ENCODE measurements at regions not wholly inside any gene's neighbourhood (a gene's known extent, or its start where the extent isn't known, plus 50 kb on each side); places are given as distances from the start of the nearest gene placed in this dataset.
"Not testable (repeated sequence)": the region's sequence is repeated elsewhere in the genome, so short reads cannot be mapped to it uniquely, and the experiment has no call there.

DNA sequence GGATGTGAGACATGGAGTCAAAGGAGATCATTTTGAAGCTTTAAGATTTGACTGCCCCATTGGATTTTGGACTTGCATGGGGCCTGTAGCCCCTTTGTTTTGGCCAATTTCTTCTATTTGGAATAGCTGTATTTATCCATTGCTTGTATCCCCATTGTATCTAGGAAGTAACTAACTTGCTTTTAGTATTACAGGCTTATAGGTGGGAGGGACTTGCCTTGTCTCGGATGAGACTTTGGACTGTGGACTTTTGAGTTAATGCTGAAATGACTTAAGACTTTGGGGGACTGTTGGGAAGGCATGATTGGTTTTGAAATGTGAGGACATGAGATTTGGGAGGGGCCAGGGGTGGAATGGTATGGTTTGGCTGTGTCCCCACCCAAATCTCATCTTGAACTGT is 105.2 kb downstream of the FOXD2 start:
- H3K27me3 ChIP-seq (ENCODE audit: control insufficient read depth, insufficient read depth, low read length); H3K4me2 ChIP-seq (ENCODE audit: low read length); H3K9me3 ChIP-seq (replicated peaks; ENCODE audit: low read length); H3K9ac ChIP-seq (ENCODE audit: low read depth, low read length); H3K36me3 ChIP-seq (ENCODE audit: insufficient read depth, low read length); H3K4me1 ChIP-seq (ENCODE audit: control insufficient read depth, insufficient read depth, low read length); H3K4me3 ChIP-seq (ENCODE audit: low read length): not testable (repeated sequence)

GRCh38 chr1:47545912-47546483 is 108.2 kb downstream of the FOXD2 start:
- no peaks in the 10 kb centered on the region for H3K4me1 ChIP-seq (ENCODE audit: control insufficient read depth, insufficient read depth, low read length)

DNA sequence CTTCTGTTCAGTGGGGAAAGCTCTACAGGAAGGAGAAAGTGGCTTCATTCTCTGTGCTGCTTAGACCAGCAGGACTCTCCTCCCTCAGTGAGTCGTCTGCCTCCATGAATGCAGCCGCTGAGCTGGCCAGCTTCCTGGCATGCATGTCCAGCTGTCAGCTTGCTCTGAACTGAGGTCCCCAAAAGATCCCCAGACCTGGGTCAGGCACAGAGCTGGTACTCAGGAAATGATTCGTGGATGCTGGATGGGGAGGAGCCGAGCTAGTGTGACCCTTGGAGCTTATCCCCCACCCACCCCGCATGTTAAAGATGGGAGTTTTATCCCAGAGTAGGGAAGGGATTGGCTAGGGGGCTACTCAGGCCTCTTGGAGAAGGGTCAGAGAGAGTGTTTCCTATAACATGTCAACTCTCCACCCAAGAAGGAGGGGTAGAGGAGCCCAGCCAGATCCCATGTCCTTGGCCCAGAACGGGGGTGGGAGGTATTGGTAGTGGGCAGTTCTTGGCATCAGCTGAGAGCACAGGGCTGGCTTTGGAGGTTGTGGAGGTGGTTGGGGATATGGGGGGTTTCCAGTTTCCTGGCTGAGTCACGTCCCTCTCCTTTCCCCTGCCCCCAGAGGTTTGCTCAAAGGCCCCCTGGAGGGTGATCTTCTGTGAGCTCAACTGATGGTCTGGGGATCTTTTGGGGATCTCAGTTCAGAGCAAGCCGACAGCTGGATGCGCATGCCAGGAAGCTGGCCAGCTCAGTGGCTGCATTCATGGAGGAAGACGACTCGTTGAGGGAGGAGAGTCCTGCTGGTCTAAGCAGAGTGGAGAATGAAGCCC is 110.1 kb downstream of the FOXD2 start:
- peaks cover 4% of the 10 kb centered on the region for H3K27me3 ChIP-seq (ENCODE audit: control insufficient read depth, insufficient read depth, low read length)
- H3K4me1 ChIP-seq (ENCODE audit: control insufficient read depth, insufficient read depth, low read length): no peaks in the 10 kb centered on the region
- H3K9me3 ChIP-seq (replicated peaks; ENCODE audit: low read length): no peaks in the 10 kb centered on the region
- H3K9ac ChIP-seq (ENCODE audit: low read depth, low read length): no peak overlapping the region
- H3K4me2 ChIP-seq (ENCODE audit: low read length): no peak overlapping the region
- no peak overlapping the region for H3K4me3 ChIP-seq (ENCODE audit: low read length)
- H3K36me3 ChIP-seq (ENCODE audit: insufficient read depth, low read length): no peaks in the 10 kb centered on the region

More at GRCh38 chr1:47545912-47546483, 108.2 kb downstream of the FOXD2 start:
- H3K36me3 ChIP-seq (ENCODE audit: insufficient read depth, low read length): no peaks in the 10 kb centered on the region
- H3K9ac ChIP-seq (ENCODE audit: low read depth, low read length): no peak overlapping the region
- H3K27me3 ChIP-seq (ENCODE audit: control insufficient read depth, insufficient read depth, low read length): peaks cover 4% of the 10 kb centered on the region
- no peak overlapping the region for H3K4me2 ChIP-seq (ENCODE audit: low read length)
- H3K4me3 ChIP-seq (ENCODE audit: low read length): no peak overlapping the region
- no peaks in the 10 kb centered on the region for H3K9me3 ChIP-seq (replicated peaks; ENCODE audit: low read length)

GRCh38 chr1:47548637-47549036 is 110.8 kb downstream of the FOXD2 start:
- H3K27me3 ChIP-seq (ENCODE audit: control insufficient read depth, insufficient read depth, low read length): peaks cover 4% of the 10 kb centered on the region
- no peak overlapping the region for H3K9ac ChIP-seq (ENCODE audit: low read depth, low read length)
- no peak overlapping the region for H3K4me2 ChIP-seq (ENCODE audit: low read length)
- no peaks in the 10 kb centered on the region for H3K4me1 ChIP-seq (ENCODE audit: control insufficient read depth, insufficient read depth, low read length)
- no peaks in the 10 kb centered on the region for H3K36me3 ChIP-seq (ENCODE audit: insufficient read depth, low read length)
- no peak overlapping the region for H3K4me3 ChIP-seq (ENCODE audit: low read length)
- no peaks in the 10 kb centered on the region for H3K9me3 ChIP-seq (replicated peaks; ENCODE audit: low read length)

DNA sequence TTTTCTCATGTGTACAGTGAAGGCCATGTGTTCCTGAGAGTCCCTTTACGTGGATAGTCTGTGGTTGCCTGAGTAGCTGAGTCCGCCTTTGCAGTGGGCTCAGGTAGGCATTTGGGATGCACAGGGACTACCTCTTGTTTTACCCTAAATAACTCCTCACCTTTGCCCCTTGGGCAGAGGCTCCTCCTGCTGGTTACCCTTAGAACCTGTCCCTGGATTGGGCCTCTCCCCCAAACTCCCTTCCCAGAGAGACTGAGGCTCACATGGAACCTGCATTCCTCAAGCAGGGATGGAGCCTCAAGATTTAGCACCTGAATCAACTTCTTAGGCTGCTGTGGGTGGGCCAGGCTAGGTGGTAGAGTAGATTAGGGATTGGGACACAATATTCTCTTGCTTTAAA is 111.7 kb downstream of the FOXD2 start:
- Histone ChIP-seq H3K4me1 (ENCODE audit: control insufficient read depth, insufficient read depth, low read length) (no peaks in the 10 kb centered on the region), H3K4me2 (ENCODE audit: low read length) (no peak overlapping the region), H3K36me3 (ENCODE audit: insufficient read depth, low read length) (no peaks in the 10 kb centered on the region), H3K4me3 (ENCODE audit: low read length) (no peak overlapping the region), H3K9me3 (replicated peaks; ENCODE audit: low read length) (no peaks in the 10 kb centered on the region), H3K9ac (ENCODE audit: low read depth, low read length) (no peak overlapping the region), H3K27me3 (ENCODE audit: control insufficient read depth, insufficient read depth, low read length) (peaks cover 7% of the 10 kb centered on the region)

GRCh38 chr1:47550929-47551328 is 113.1 kb downstream of the FOXD2 start:
- H3K27me3 ChIP-seq (ENCODE audit: control insufficient read depth, insufficient read depth, low read length): peaks cover 7% of the 10 kb centered on the region

DNA sequence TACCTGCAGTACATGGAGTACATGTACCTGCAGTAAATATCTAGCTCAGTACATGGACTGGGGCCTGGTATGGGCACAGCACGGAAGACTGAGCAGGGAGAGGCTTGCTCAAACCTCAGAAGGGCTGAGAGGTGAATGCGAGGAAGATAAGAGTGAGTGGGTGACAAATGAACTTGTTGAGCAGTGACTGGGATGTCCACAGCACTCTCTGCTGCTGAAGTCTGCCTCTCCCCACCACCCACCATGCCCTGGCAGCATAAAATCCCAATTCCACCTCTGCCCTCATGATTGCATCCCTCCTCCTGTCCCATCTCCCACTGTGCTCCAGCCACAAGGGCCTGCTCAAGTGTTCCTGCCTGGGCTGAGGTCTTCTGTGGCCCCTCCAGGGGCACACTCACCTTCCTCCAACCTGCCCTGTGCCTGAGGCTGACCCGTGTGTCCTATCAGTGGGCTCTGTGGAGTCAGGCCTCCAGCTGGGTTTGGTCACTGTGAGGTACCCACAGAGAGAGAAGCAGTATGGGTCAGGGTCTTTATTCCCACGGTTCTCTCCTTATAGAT is 114.2 kb downstream of the FOXD2 start:
- no peaks in the 10 kb centered on the region for H3K4me1 ChIP-seq (ENCODE audit: control insufficient read depth, insufficient read depth, low read length)
- H3K9me3 ChIP-seq (replicated peaks; ENCODE audit: low read length): no peaks in the 10 kb centered on the region
- H3K4me2 ChIP-seq (ENCODE audit: low read length): no peak overlapping the region
- no peak overlapping the region for H3K4me3 ChIP-seq (ENCODE audit: low read length)
- H3K36me3 ChIP-seq (ENCODE audit: insufficient read depth, low read length): no peaks in the 10 kb centered on the region
- no peak overlapping the region for H3K9ac ChIP-seq (ENCODE audit: low read depth, low read length)
- peaks cover 7% of the 10 kb centered on the region for H3K27me3 ChIP-seq (ENCODE audit: control insufficient read depth, insufficient read depth, low read length)

More at GRCh38 chr1:47550929-47551328, 113.1 kb downstream of the FOXD2 start:
- no peak overlapping the region for H3K4me3 ChIP-seq (ENCODE audit: low read length)
- H3K4me2 ChIP-seq (ENCODE audit: low read length): no peak overlapping the region
- H3K9ac ChIP-seq (ENCODE audit: low read depth, low read length): no peak overlapping the region
- no peaks in the 10 kb centered on the region for H3K9me3 ChIP-seq (replicated peaks; ENCODE audit: low read length)
- H3K36me3 ChIP-seq (ENCODE audit: insufficient read depth, low read length): no peaks in the 10 kb centered on the region
- no peaks in the 10 kb centered on the region for H3K4me1 ChIP-seq (ENCODE audit: control insufficient read depth, insufficient read depth, low read length)

DNA sequence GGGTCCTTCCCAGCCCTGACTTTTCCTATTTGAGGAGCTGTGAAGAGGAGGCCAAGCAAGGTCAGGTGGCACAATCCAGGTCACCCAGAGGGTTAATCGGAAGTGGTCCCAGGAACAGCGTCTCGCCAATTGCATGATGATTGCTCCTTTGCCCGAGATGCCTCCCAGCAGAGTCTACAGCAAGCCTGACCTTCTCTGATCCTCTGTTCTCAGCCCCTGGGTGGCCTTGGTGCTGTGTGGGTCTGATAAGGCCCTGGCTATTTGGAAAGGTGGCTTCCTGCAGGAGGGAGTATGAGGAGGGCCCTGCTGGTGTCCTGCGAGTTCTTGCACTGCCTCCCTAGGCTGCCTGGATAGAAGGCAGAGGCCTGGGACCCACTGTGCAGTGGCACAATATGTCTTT is 116.2 kb downstream of the FOXD2 start:
- Histone ChIP-seq H3K27me3 (ENCODE audit: control insufficient read depth, insufficient read depth, low read length) (peaks cover 8% of the 10 kb centered on the region), H3K9ac (ENCODE audit: low read depth, low read length) (no peak overlapping the region), H3K4me2 (ENCODE audit: low read length) (no peak overlapping the region), H3K4me1 (ENCODE audit: control insufficient read depth, insufficient read depth, low read length) (no peaks in the 10 kb centered on the region), H3K36me3 (ENCODE audit: insufficient read depth, low read length) (no peaks in the 10 kb centered on the region), H3K4me3 (ENCODE audit: low read length) (no peak overlapping the region), H3K9me3 (replicated peaks; ENCODE audit: low read length) (no peaks in the 10 kb centered on the region)

DNA sequence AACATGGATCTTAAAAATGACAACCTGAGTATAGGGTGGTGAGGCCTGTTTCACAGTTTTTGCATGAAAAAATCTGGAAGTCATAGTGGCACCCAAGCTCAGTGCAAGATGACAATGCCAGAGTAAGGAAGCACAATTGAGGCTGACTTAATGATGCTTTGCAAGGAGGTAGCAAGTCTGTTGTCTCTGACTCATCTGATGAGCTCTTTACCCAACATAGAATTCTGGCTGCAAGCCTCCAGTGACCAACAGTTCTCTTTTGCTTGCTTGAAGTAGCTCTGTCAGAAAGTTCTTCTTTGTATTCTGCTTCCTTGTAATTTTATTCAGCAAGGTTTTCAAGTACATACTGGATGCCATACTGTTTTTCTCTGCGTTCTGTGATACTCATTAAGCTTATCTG is 117.1 kb downstream of the FOXD2 start:
- no peaks in the 10 kb centered on the region for H3K4me1 ChIP-seq (ENCODE audit: control insufficient read depth, insufficient read depth, low read length)
- no peak overlapping the region for H3K4me3 ChIP-seq (ENCODE audit: low read length)
- H3K27me3 ChIP-seq (ENCODE audit: control insufficient read depth, insufficient read depth, low read length): peaks cover 5% of the 10 kb centered on the region
- H3K36me3 ChIP-seq (ENCODE audit: insufficient read depth, low read length): no peaks in the 10 kb centered on the region
- no peaks in the 10 kb centered on the region for H3K9me3 ChIP-seq (replicated peaks; ENCODE audit: low read length)
- no peak overlapping the region for H3K9ac ChIP-seq (ENCODE audit: low read depth, low read length)
- no peak overlapping the region for H3K4me2 ChIP-seq (ENCODE audit: low read length)

DNA sequence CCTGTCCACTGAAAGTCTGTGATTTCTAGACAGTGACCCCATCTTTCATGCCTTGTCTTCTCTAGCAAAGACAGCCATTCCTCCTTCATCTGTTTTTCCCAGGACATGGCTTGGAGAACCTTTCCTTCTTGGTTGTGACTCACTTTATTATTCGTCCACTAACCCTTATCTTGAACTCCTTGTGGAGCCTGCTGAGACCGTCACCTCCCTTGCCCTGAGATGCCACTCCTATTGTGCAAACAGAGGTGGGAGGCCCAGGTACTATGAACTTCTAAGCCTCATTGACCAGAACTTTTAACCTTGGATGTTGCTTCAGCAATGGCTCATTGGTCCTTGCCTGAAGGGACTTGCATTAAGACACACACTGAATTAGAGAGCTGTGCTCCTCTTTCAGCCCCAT is 117.5 kb downstream of the FOXD2 start:
- Histone ChIP-seq H3K4me1 (ENCODE audit: control insufficient read depth, insufficient read depth, low read length) (no peaks in the 10 kb centered on the region), H3K4me2 (ENCODE audit: low read length) (no peak overlapping the region), H3K4me3 (ENCODE audit: low read length) (no peak overlapping the region), H3K9me3 (replicated peaks; ENCODE audit: low read length) (no peaks in the 10 kb centered on the region), H3K9ac (ENCODE audit: low read depth, low read length) (no peak overlapping the region), H3K36me3 (ENCODE audit: insufficient read depth, low read length) (no peaks in the 10 kb centered on the region), H3K27me3 (ENCODE audit: control insufficient read depth, insufficient read depth, low read length) (peaks cover 5% of the 10 kb centered on the region)

- H3K9me3 ChIP-seq (replicated peaks; ENCODE audit: low read length): no peaks in the 10 kb centered on the region
- H3K4me2 ChIP-seq (ENCODE audit: low read length): no peak overlapping the region
- H3K4me1 ChIP-seq (ENCODE audit: control insufficient read depth, insufficient read depth, low read length): no peaks in the 10 kb centered on the region
- no peaks in the 10 kb centered on the region for H3K36me3 ChIP-seq (ENCODE audit: insufficient read depth, low read length)
- H3K27me3 ChIP-seq (ENCODE audit: control insufficient read depth, insufficient read depth, low read length): peaks cover 5% of the 10 kb centered on the region
- no peak overlapping the region for H3K4me3 ChIP-seq (ENCODE audit: low read length)
- H3K9ac ChIP-seq (ENCODE audit: low read depth, low read length): no peak overlapping the region
Measured at GRCh38 chr1:47555841-47556560, 118.2 kb downstream of the FOXD2 start.

All from skeletal muscle satellite cell (primary cell).